ENCODE measurements at regions not wholly inside any gene's neighbourhood (a gene's known extent, or its start where the extent isn't known, plus 50 kb on each side); places are given as distances from the start of the nearest gene placed in this dataset.
"Not testable (repeated sequence)": the region's sequence is repeated elsewhere in the genome, so short reads cannot be mapped to it uniquely, and the experiment has no call there.

GRCh38 chr16:77111056-77111565, 79.9 kb upstream of the MON1B start:
- H3K27ac Mint-ChIP-seq: no peak overlapping the region
- Histone ChIP-seq H3K4me1 (ENCODE audit: control insufficient read depth in 2 of 2, insufficient read depth in 2 of 2, low read length in 2 of 2) (no peaks in the 10 kb centered on the region), H3K27ac (ENCODE audit: low read depth, low read length) (no peak overlapping the region), H3K27me3 (ENCODE audit: control insufficient read depth in 2 of 2, insufficient read depth in 2 of 2, low read length in 2 of 2) (no peaks in the 10 kb centered on the region), H3K36me3 (ENCODE audit: control insufficient read depth in 2 of 3, insufficient read depth in 3 of 3, low read length in 3 of 3) (no peaks in the 10 kb centered on the region), H3K4me3 (ENCODE audit: low read length) (no peak overlapping the region), H3K9me3 (ENCODE audit: control insufficient read depth in 2 of 3, low read length in 3 of 3) (no peaks in the 10 kb centered on the region)
- intact Hi-C loops (cut with micrococcal nuclease): no loop called here
- no peaks in the 10 kb centered on the region for H3K4me1 Mint-ChIP-seq
- no peaks in the 10 kb centered on the region for H3K36me3 Mint-ChIP-seq
- H3K27me3 Mint-ChIP-seq: peaks cover 0 to 14% (median 4%) of the 10 kb centered on the region in 5 donors
- ATAC-seq: no peak
- ChIA-PET CTCF (no interaction called here), POLR2A (no interaction called here)
- H3K9me3 Mint-ChIP-seq: peaks cover 0 to under 1% (median 0%) of the 10 kb centered on the region in 11 donors
- no peak for DNase-seq
- H3K4me3 Mint-ChIP-seq: no peak overlapping the region

GRCh38 chr16:77112746-77113145, 78.2 kb upstream of the MON1B start:
- CTCF ChIA-PET: no interaction called here
- intact Hi-C loops (cut with micrococcal nuclease): no loop called here
- Histone ChIP-seq H3K4me1 (ENCODE audit: control insufficient read depth in 2 of 2, insufficient read depth in 2 of 2, low read length in 2 of 2) (no peaks in the 10 kb centered on the region), H3K27me3 (ENCODE audit: control insufficient read depth in 2 of 2, insufficient read depth in 2 of 2, low read length in 2 of 2) (no peaks in the 10 kb centered on the region), H3K4me3 (ENCODE audit: low read length) (no peak overlapping the region), H3K9me3 (ENCODE audit: control insufficient read depth in 2 of 3, low read length in 3 of 3) (no peaks in the 10 kb centered on the region), H3K36me3 (ENCODE audit: control insufficient read depth in 2 of 3, insufficient read depth in 3 of 3, low read length in 3 of 3) (no peaks in the 10 kb centered on the region), H3K27ac (ENCODE audit: low read depth, low read length) (no peak overlapping the region)
- ATAC-seq (no peak), DNase-seq (no peak)
- H3K9me3 Mint-ChIP-seq: no peaks in the 10 kb centered on the region
- H3K27ac Mint-ChIP-seq: no peak overlapping the region
- H3K27me3 Mint-ChIP-seq: peaks cover 0 to 21% (median 8%) of the 10 kb centered on the region in 5 donors
- no peaks in the 10 kb centered on the region for H3K4me1 Mint-ChIP-seq
- no peaks in the 10 kb centered on the region for H3K36me3 Mint-ChIP-seq
- POLR2A ChIA-PET: no interaction called here
- no peak overlapping the region for H3K4me3 Mint-ChIP-seq

DNA sequence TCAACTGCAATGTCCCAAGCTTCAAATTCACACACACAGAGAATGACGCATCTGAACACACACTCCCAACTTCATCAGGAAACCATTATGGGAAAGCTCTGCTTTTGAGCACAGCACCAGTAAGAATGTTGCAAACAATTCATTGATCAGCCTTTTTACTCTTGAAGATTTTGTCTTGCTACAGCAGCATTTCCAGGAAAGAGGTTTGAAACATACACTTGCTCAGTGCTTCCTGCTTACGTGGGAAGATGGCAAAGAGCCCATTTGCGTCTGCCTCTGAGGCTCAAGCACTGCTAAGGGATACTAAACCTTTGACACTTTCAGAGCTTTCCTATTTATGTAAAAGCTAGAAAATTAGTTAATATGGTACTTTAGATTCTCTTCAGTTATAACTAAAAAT, 77.2 kb upstream of the MON1B start:
- peaks cover 0 to under 1% (median 0%) of the 10 kb centered on the region in 11 donors for H3K9me3 Mint-ChIP-seq
- no peaks in the 10 kb centered on the region for H3K36me3 Mint-ChIP-seq
- no peak overlapping the region for H3K27ac Mint-ChIP-seq
- Histone ChIP-seq H3K27me3 (ENCODE audit: control insufficient read depth in 2 of 2, insufficient read depth in 2 of 2, low read length in 2 of 2) (no peaks in the 10 kb centered on the region), H3K36me3 (ENCODE audit: control insufficient read depth in 2 of 3, insufficient read depth in 3 of 3, low read length in 3 of 3) (no peaks in the 10 kb centered on the region), H3K9me3 (ENCODE audit: control insufficient read depth in 2 of 3, low read length in 3 of 3) (no peaks in the 10 kb centered on the region), H3K4me3 (ENCODE audit: low read length) (no peak overlapping the region), H3K27ac (ENCODE audit: low read depth, low read length) (no peak overlapping the region), H3K4me1 (ENCODE audit: control insufficient read depth in 2 of 2, insufficient read depth in 2 of 2, low read length in 2 of 2) (no peaks in the 10 kb centered on the region)
- H3K4me1 Mint-ChIP-seq: no peaks in the 10 kb centered on the region
- DNase-seq: no peak
- H3K27me3 Mint-ChIP-seq: peaks cover 2 to 25% (median 18%) of the 10 kb centered on the region in 5 donors
- no peak overlapping the region for H3K4me3 Mint-ChIP-seq
- ChIA-PET POLR2A (no interaction called here), CTCF (no interaction called here)
- intact Hi-C loops (cut with micrococcal nuclease): no loop called here
- ATAC-seq: no peak

DNA sequence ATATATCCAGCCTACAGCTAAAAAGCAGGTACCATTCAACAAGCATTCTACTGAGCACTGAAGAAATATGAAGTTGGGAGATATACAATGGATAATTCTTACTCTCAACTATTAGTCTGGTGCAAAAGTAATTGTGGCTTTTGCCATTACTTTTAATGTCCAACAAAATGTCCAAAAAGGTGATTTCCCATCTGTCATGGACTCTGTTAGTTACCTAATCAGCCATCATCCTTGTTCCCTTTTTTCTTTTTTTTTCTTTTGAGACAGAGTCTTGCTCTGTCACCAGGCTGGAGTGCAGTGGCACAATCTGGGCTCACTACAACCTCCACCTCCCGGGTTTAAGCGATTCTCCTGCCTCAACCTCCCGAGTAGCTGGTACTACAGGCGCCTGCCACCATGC, 76.6 kb upstream of the MON1B start:
- H3K27me3 ChIP-seq (ENCODE audit: control insufficient read depth in 2 of 2, insufficient read depth in 2 of 2, low read length in 2 of 2); H3K36me3 ChIP-seq (ENCODE audit: control insufficient read depth in 2 of 3, insufficient read depth in 3 of 3, low read length in 3 of 3); H3K4me3 Mint-ChIP-seq; ATAC-seq; intact Hi-C loops (cut with micrococcal nuclease); H3K4me3 ChIP-seq (ENCODE audit: low read length); H3K9me3 ChIP-seq (ENCODE audit: control insufficient read depth in 2 of 3, low read length in 3 of 3); H3K9me3 Mint-ChIP-seq; POLR2A ChIA-PET; CTCF ChIA-PET; H3K27ac Mint-ChIP-seq; H3K4me1 ChIP-seq (ENCODE audit: control insufficient read depth in 2 of 2, insufficient read depth in 2 of 2, low read length in 2 of 2); H3K4me1 Mint-ChIP-seq; H3K36me3 Mint-ChIP-seq; H3K27ac ChIP-seq (ENCODE audit: low read depth, low read length); DNase-seq: not testable (repeated sequence)
- peaks cover 2 to 30% (median 19%) of the 10 kb centered on the region in 5 donors for H3K27me3 Mint-ChIP-seq

GRCh38 chr16:77116856-77117255, 74.1 kb upstream of the MON1B start:
- DNase-seq: no peak
- H3K4me3 ChIP-seq (ENCODE audit: low read length): no peak overlapping the region
- H3K4me1 Mint-ChIP-seq: no peaks in the 10 kb centered on the region
- no peak overlapping the region for H3K27ac ChIP-seq (ENCODE audit: low read depth, low read length)
- peaks cover 2 to 34% (median 33%) of the 10 kb centered on the region in 5 donors for H3K27me3 Mint-ChIP-seq
- H3K9me3 Mint-ChIP-seq: peaks cover 0 to 4% (median 0%) of the 10 kb centered on the region in 11 donors
- no peaks in the 10 kb centered on the region for H3K9me3 ChIP-seq (ENCODE audit: control insufficient read depth in 2 of 3, low read length in 3 of 3)
- CTCF ChIA-PET: no interaction called here
- POLR2A ChIA-PET: no interaction called here
- no peak overlapping the region for H3K4me3 Mint-ChIP-seq
- H3K36me3 Mint-ChIP-seq: no peaks in the 10 kb centered on the region
- no peaks in the 10 kb centered on the region for H3K4me1 ChIP-seq (ENCODE audit: control insufficient read depth in 2 of 2, insufficient read depth in 2 of 2, low read length in 2 of 2)
- ATAC-seq: no peak
- H3K27ac Mint-ChIP-seq: no peak overlapping the region
- H3K36me3 ChIP-seq (ENCODE audit: control insufficient read depth in 2 of 3, insufficient read depth in 3 of 3, low read length in 3 of 3): no peaks in the 10 kb centered on the region
- intact Hi-C loops (cut with micrococcal nuclease): no loop called here
- no peaks in the 10 kb centered on the region for H3K27me3 ChIP-seq (ENCODE audit: control insufficient read depth in 2 of 2, insufficient read depth in 2 of 2, low read length in 2 of 2)

DNA sequence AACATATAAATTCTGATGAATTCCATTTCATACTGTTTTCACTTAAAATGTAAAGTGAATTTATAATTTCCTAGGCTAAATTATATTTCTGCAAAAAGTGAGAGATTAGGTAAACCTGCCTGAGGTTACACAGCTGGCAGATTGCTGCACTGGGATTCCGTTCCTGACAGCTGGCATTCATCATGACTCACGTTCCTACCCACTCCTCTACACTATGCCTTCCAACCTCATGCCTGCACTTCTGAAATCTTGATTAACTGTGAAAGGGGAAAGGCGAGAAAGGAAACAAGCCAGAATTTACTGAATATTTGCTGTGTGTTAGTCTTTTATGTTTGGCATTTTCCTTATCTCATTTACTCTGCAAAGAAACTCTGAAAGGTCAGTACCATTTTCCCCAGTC, 73.3 kb upstream of the MON1B start:
- intact Hi-C loops (cut with micrococcal nuclease): no loop called here
- peaks cover 0 to 4% (median 0%) of the 10 kb centered on the region in 5 donors for H3K36me3 Mint-ChIP-seq
- no peaks in the 10 kb centered on the region for H3K4me1 Mint-ChIP-seq
- ChIA-PET CTCF (no interaction called here), POLR2A (no interaction called here)
- H3K27ac ChIP-seq (ENCODE audit: low read depth, low read length): no peak overlapping the region
- H3K36me3 ChIP-seq (ENCODE audit: control insufficient read depth in 2 of 3, insufficient read depth in 3 of 3, low read length in 3 of 3): no peaks in the 10 kb centered on the region
- H3K9me3 Mint-ChIP-seq: peaks cover 0 to 4% (median 0%) of the 10 kb centered on the region in 11 donors
- DNase-seq (no peak), ATAC-seq (no peak)
- peak overlapping the region in 1 of 9 donors; percentile 18 for H3K27ac Mint-ChIP-seq
- no peaks in the 10 kb centered on the region for H3K4me1 ChIP-seq (ENCODE audit: control insufficient read depth in 2 of 2, insufficient read depth in 2 of 2, low read length in 2 of 2)
- no peaks in the 10 kb centered on the region for H3K27me3 ChIP-seq (ENCODE audit: control insufficient read depth in 2 of 2, insufficient read depth in 2 of 2, low read length in 2 of 2)
- no peak overlapping the region for H3K4me3 Mint-ChIP-seq
- peaks cover 2 to 34% (median 33%) of the 10 kb centered on the region in 5 donors for H3K27me3 Mint-ChIP-seq
- H3K9me3 ChIP-seq (ENCODE audit: control insufficient read depth in 2 of 3, low read length in 3 of 3): no peaks in the 10 kb centered on the region
- no peak overlapping the region for H3K4me3 ChIP-seq (ENCODE audit: low read length)

- Histone ChIP-seq H3K27me3 (ENCODE audit: control insufficient read depth in 2 of 2, insufficient read depth in 2 of 2, low read length in 2 of 2) (no peaks in the 10 kb centered on the region), H3K27ac (ENCODE audit: low read depth, low read length) (no peak overlapping the region), H3K4me3 (ENCODE audit: low read length) (no peak overlapping the region), H3K4me1 (ENCODE audit: control insufficient read depth in 2 of 2, insufficient read depth in 2 of 2, low read length in 2 of 2) (no peaks in the 10 kb centered on the region), H3K9me3 (ENCODE audit: control insufficient read depth in 2 of 3, low read length in 3 of 3) (no peaks in the 10 kb centered on the region), H3K36me3 (ENCODE audit: control insufficient read depth in 2 of 3, insufficient read depth in 3 of 3, low read length in 3 of 3) (no peaks in the 10 kb centered on the region)
- ATAC-seq (no peak), DNase-seq (no peak)
- Mint-ChIP-seq H3K36me3 (no peaks in the 10 kb centered on the region), H3K4me3 (no peak overlapping the region), H3K4me1 (no peaks in the 10 kb centered on the region), H3K9me3 (peaks cover 0 to 12% (median 3%) of the 10 kb centered on the region in 11 donors), H3K27me3 (peaks cover 0 to 20% (median 9%) of the 10 kb centered on the region in 5 donors), H3K27ac (no peak overlapping the region)
- ChIA-PET POLR2A (no interaction called here), CTCF (no interaction called here)
- intact Hi-C loops (cut with micrococcal nuclease): no loop called here
These were observed 59.6 kb upstream of the MON1B start for GRCh38 chr16:77131398-77131797.
